H1 (cell line): ENCODE measurements at regions not wholly inside any gene's neighbourhood (a gene's known extent, or its start where the extent isn't known, plus 50 kb on each side); places are given as distances from the start of the nearest gene placed in this dataset.

ENCODE experiments used
- CTCF ChIA-PET: fragments of 300-600 bp; sonication (Branson Sonifier 250); formaldehyde crosslinking; loops from one replicate; lab custom pipeline; 2021; ENCODE audit not compliant: partially characterized antibody; lab: Charles Lee
- POLR2A ChIA-PET: fragments of 300-600 bp; sonication (Branson Sonifier 250); formaldehyde crosslinking; loops from one replicate; lab custom pipeline; 2021; ENCODE audit warnings: inconsistent platforms; ENCODE audit not compliant: partially characterized antibody; lab: Charles Lee
- DNase-seq, 2 experiments: peaks; one replicate each; pipeline versions ENCODE4 v3.0.0 to v3.0.0-alpha.2; 2010 to 2022; ENCODE audit warnings: low spot score in 2 of 2, low read depth in 1 of 2, mixed read lengths in 1 of 2
- FAIRE-seq: peaks from 2 replicates; lab custom pipeline; 2011; peaks lifted over from hg19 to GRCh38; lab: Jason Lieb, UNC
- H2AFZ ChIP-seq: 2 replicates; pipeline ENCODE4 v1.8.1; 2012; ENCODE audit warnings: low read length, inconsistent platforms
- H2AK5ac ChIP-seq: 2 replicates; pipeline ENCODE4 v1.6.1; 2013; ENCODE audit warnings: low read depth, low read length
- H2BK120ac ChIP-seq: replicated peaks from 2 replicates; pipeline ENCODE3; 2013; ENCODE audit warnings: low read depth, low read length, inconsistent platforms
- H2BK12ac ChIP-seq: 2 replicates; pipeline ENCODE4 v1.6.1; 2013; ENCODE audit warnings: low read depth, low read length
- H2BK15ac ChIP-seq: 2 replicates; pipeline ENCODE4 v1.6.1; 2013; ENCODE audit warnings: low read length
- H2BK20ac ChIP-seq: 2 replicates; pipeline ENCODE4 v1.6.1; 2013; ENCODE audit warnings: low read length
- H2BK5ac ChIP-seq: 2 replicates; pipeline ENCODE4 v1.6.1; 2013; ENCODE audit warnings: low read depth, low read length
- H3K14ac ChIP-seq: 2 replicates; pipeline ENCODE4 v1.6.1; 2013; ENCODE audit warnings: inconsistent platforms; ENCODE audit not compliant: insufficient read length
- H3K18ac ChIP-seq: 2 replicates; pipeline ENCODE4 v1.6.1; 2013; ENCODE audit warnings: low read length; ENCODE audit errors: extremely low read depth
- H3K23ac ChIP-seq: 2 replicates; pipeline ENCODE4 v1.6.1; 2013; ENCODE audit warnings: inconsistent platforms; ENCODE audit not compliant: insufficient read length
- H3K23me2 ChIP-seq: 2 replicates; pipeline ENCODE4 v1.6.1; 2013; ENCODE audit warnings: low read depth, low read length
- H3K27ac ChIP-seq: 2 replicates; pipeline ENCODE4 v1.6.1; 2011; ENCODE audit warnings: low read depth, low read length, inconsistent platforms
- H3K27me3 ChIP-seq, 4 experiments: replicated peaks in 1 of 4; 1 replicate in 1 of 4; 2 replicates in 3 of 4; pipeline versions ENCODE4 v1.6.1 to v1.8.1; 2011 to 2013; ENCODE audit warnings: low read length in 3 of 4, mild to moderate bottlenecking in 3 of 4, inconsistent platforms in 2 of 4, mixed read lengths in 2 of 4, moderate library complexity in 1 of 4; ENCODE audit not compliant: control insufficient read depth in 3 of 4, insufficient read depth in 3 of 4; ENCODE audit errors: extremely low read depth in 1 of 4
- H3K36me3 ChIP-seq, 4 experiments: 2 replicates each; pipeline versions ENCODE4 v1.6.1 to v1.8.1; 2011 to 2013; ENCODE audit warnings: mild to moderate bottlenecking in 4 of 4, low read length in 3 of 4, moderate library complexity in 2 of 4, control low read depth in 1 of 4, inconsistent platforms in 1 of 4; ENCODE audit not compliant: insufficient read depth in 4 of 4, control insufficient read depth in 2 of 4
- H3K4ac ChIP-seq: replicated peaks from 2 replicates; pipeline ENCODE3; 2013; ENCODE audit warnings: low read length, low read depth, mixed read lengths, inconsistent platforms; ENCODE audit not compliant: insufficient read length
- H3K4me1 ChIP-seq, 4 experiments: replicated peaks in 1 of 4; 1 replicate in 1 of 4; 2 replicates in 3 of 4; pipeline versions ENCODE4 v1.6.1 to v1.8.1; 2011 to 2013; ENCODE audit warnings: low read length in 3 of 4, inconsistent platforms in 2 of 4, mixed read lengths in 1 of 4; ENCODE audit not compliant: insufficient read depth in 4 of 4, control insufficient read depth in 3 of 4
- H3K4me2 ChIP-seq, 2 experiments: 2 replicates each; pipeline versions ENCODE4 v1.6.1 to v1.8.1; 2011 to 2013; ENCODE audit warnings: low read depth in 2 of 2, low read length in 2 of 2, control low read depth in 1 of 2, inconsistent platforms in 1 of 2, mild to moderate bottlenecking in 1 of 2; ENCODE audit not compliant: insufficient read depth in 1 of 2
- H3K4me3 ChIP-seq, 4 experiments: fragments of 200-600, 300-600 bp in 1 of 4; sonication (generic), shearing (Covaris generic), sonication (Bioruptor Twin) in 1 of 4; 2 replicates each; pipeline versions ENCODE4 v1.5.1 to v1.8.1; 2011 to 2016; ENCODE audit warnings: low read length in 4 of 4, low read depth in 3 of 4, control low read depth in 2 of 4, inconsistent platforms in 2 of 4, mild to moderate bottlenecking in 2 of 4, mixed read lengths in 1 of 4, moderate library complexity in 1 of 4; ENCODE audit not compliant: insufficient read depth in 2 of 4; ENCODE audit errors: extremely low read depth in 1 of 4
- H3K56ac ChIP-seq: replicated peaks from 2 replicates; pipeline ENCODE3; 2013; ENCODE audit warnings: low read depth, mild to moderate bottlenecking, mixed read lengths, low read length, inconsistent platforms; ENCODE audit not compliant: insufficient read length
- H3K79me1 ChIP-seq: 2 replicates; pipeline ENCODE4 v1.6.1; 2013; ENCODE audit warnings: low read depth, low read length, control low read depth
- H3K79me2 ChIP-seq, 2 experiments: 2 replicates each; pipeline versions ENCODE4 v1.6.1 to v1.8.1; 2012 to 2013; ENCODE audit warnings: low read length in 2 of 2, mild to moderate bottlenecking in 2 of 2, inconsistent platforms in 1 of 2; ENCODE audit not compliant: insufficient read depth in 2 of 2, control insufficient read depth in 1 of 2
- H3K9ac ChIP-seq, 4 experiments: replicated peaks in 1 of 4; 1 replicate in 1 of 4; 2 replicates in 3 of 4; pipeline versions ENCODE4 v1.6.1 to v1.8.1; 2011 to 2013; ENCODE audit warnings: low read depth in 3 of 4, low read length in 3 of 4, control low read depth in 2 of 4, mild to moderate bottlenecking in 2 of 4, moderate library complexity in 2 of 4, inconsistent platforms in 1 of 4; ENCODE audit errors: extremely low read depth in 1 of 4
- H3K9me3 ChIP-seq, 2 experiments: 2 replicates each; pipeline versions ENCODE4 v1.6.1 to v1.8.1; 2012 to 2013; ENCODE audit warnings: mild to moderate bottlenecking in 2 of 2, moderate library complexity in 2 of 2, control low read depth in 1 of 2, inconsistent platforms in 1 of 2, low read depth in 1 of 2, low read length in 1 of 2, mixed read lengths in 1 of 2; ENCODE audit not compliant: insufficient read depth in 2 of 2
- H4K20me1 ChIP-seq, 2 experiments: replicated peaks in 1 of 2; 2 replicates each; pipeline versions ENCODE3 to v1.8.1; 2011 to 2013; ENCODE audit warnings: inconsistent platforms in 2 of 2, low read length in 2 of 2, mild to moderate bottlenecking in 1 of 2; ENCODE audit not compliant: insufficient read depth in 2 of 2, control insufficient read depth in 1 of 2
- H4K5ac ChIP-seq: 2 replicates; pipeline ENCODE4 v1.6.1; 2013; ENCODE audit warnings: low read length, low read depth, mixed read lengths, inconsistent platforms; ENCODE audit not compliant: insufficient read length
- H4K8ac ChIP-seq: 2 replicates; pipeline ENCODE4 v1.8.0; 2013; ENCODE audit warnings: mild to moderate bottlenecking, moderate library complexity, low read length, inconsistent platforms; ENCODE audit not compliant: insufficient read depth; ENCODE audit errors: extremely low read depth
- H4K91ac ChIP-seq: replicated peaks from 2 replicates; pipeline ENCODE3; 2013; ENCODE audit warnings: low read length, mixed read lengths, inconsistent platforms; ENCODE audit not compliant: insufficient read length
- EZH2 ChIP-seq: fragments of 200-600 bp; sonication (generic); IDR thresholded peaks from 2 replicates; pipeline ENCODE4 v1.7.1; 2012; ENCODE audit warnings: low read depth, mild to moderate bottlenecking, moderate library complexity, low read length, inconsistent platforms; ENCODE audit not compliant: severe bottlenecking
- HDAC6 ChIP-seq: IDR thresholded peaks from one replicate; pipeline ENCODE4 v1.7.1; 2012; ENCODE audit warnings: low read depth, mild to moderate bottlenecking, inconsistent platforms, low read length, moderate library complexity
- JUN ChIP-seq: IDR thresholded peaks from 2 replicates; pipeline ENCODE4 v1.6.1; 2011; ENCODE audit warnings: low read depth, mild to moderate bottlenecking, improper control_type of control experiment, low read length
- JUND ChIP-seq: IDR thresholded peaks from 2 replicates; pipeline ENCODE4 v1.6.1; 2011; ENCODE audit warnings: mild to moderate bottlenecking, improper control_type of control experiment, low read length
- RAD21 ChIP-seq, 2 experiments: IDR thresholded peaks in 1 of 2; conservative IDR thresholded peaks in 1 of 2; 2 replicates each; pipeline ENCODE4 v1.6.1; 2011; ENCODE audit warnings: low read depth in 2 of 2, low read length in 2 of 2, improper control_type of control experiment in 1 of 2, inconsistent platforms in 1 of 2, mild to moderate bottlenecking in 1 of 2, moderate library complexity in 1 of 2
- RBBP5 ChIP-seq: IDR thresholded peaks from 2 replicates; pipeline ENCODE4 v1.7.1; 2012; ENCODE audit warnings: low read depth, mild to moderate bottlenecking, inconsistent platforms, low read length, moderate library complexity, borderline replicate concordance
- TAF1 ChIP-seq: IDR thresholded peaks from 2 replicates; pipeline ENCODE4 v1.6.1; 2011; ENCODE audit warnings: mild to moderate bottlenecking, low read depth, low read length
- TCF12 ChIP-seq: IDR thresholded peaks from 2 replicates; pipeline ENCODE4 v1.6.1; 2011; ENCODE audit warnings: low read depth, mild to moderate bottlenecking, low read length
- WGBS, 2 experiments: shearing (Covaris generic) in 1 of 2; methylation state at CpG; one replicate each; pipeline versions ENCODE4 v1.1.6 to v1.1.7; 2013 to 2015; ENCODE audit warnings: low lambda C conversion rate in 2 of 2, mixed read lengths in 2 of 2, inconsistent platforms in 1 of 2, low coverage in 1 of 2, missing lambda C conversion rate in 1 of 2; ENCODE audit not compliant: insufficient replicate concordance in 2 of 2, insufficient coverage in 1 of 2, insufficient read length in 1 of 2; ENCODE audit errors: extremely low coverage in 1 of 2, missing lambda C conversion rate in 1 of 2; 5-methylcytosine and 5-hydroxymethylcytosine counted together

- Histone ChIP-seq H3K18ac (no peak overlapping the region), H2AFZ (no peak overlapping the region), H3K27me3 (no peaks in the 10 kb centered on the region; a peak in 1 of 7 replicates), H3K27ac (no peak overlapping the region), H4K20me1 (no peaks in the 10 kb centered on the region), H3K79me2 (no peaks in the 10 kb centered on the region), H2BK120ac (no peak overlapping the region), H3K56ac (no peak overlapping the region), H4K5ac (no peak overlapping the region), H3K9me3 (no peaks in the 10 kb centered on the region), H4K91ac (no peak overlapping the region), H3K4me2 (no peak overlapping the region), H3K36me3 (no peaks in the 10 kb centered on the region), H3K4me3 (no peak overlapping the region), H2BK12ac (0 out of 2 replicates have a peak overlapping the region, but pooled peaks have one; percentile 19), H3K4me1 (peaks cover 0 to 3% (median under 1%) of the 10 kb centered on the region in 4 experiments; a peak in 3 of 7 replicates), H3K4ac (no peak overlapping the region), H2BK5ac (no peak overlapping the region), H3K14ac (no peak overlapping the region), H3K79me1 (no peaks in the 10 kb centered on the region), H4K8ac (no peak overlapping the region; the same call in 1 of the 2 replicates), H2BK15ac (peak overlapping the region; percentile 75; the same call in 1 of the 2 replicates), H3K23ac (no peak overlapping the region), H2AK5ac (no peak overlapping the region), H3K23me2 (no peaks in the 10 kb centered on the region), H2BK20ac (0 out of 2 replicates have a peak overlapping the region, but pooled peaks have one; percentile 72), H3K9ac (no peak overlapping the region)
- DNase-seq (no peak), FAIRE-seq (no peak)
- TF ChIP-seq JUN (no peak), RAD21 (IDR thresholded peaks at IDR 0.05 in 1 of 2, conservative IDR thresholded peaks at IDR 0.05 in 1 of 2; ENCODE audit: low read depth in 2 of 2, low read length in 2 of 2) (no peak), HDAC6 (no peak), JUND (no peak), TAF1 (no peak), RBBP5 (no peak), EZH2 (no peak), TCF12 (no peak)
- POLR2A ChIA-PET, result no interaction called here
- WGBS, 2 experiments, result 95% methylated on average over 2 of the region's 2 CpGs; no CpG with 5 or more reads in 1 of the 2 experiments
- CTCF ChIA-PET, result interaction anchor here (0.6 to 1.2 kb wide), 2 partner anchors 66 to 126 kb away, joined by 3 read pairs; no protein-coding TSS in a partner anchor
Measured at GRCh38 chr1:29939079-29939478, 702.8 kb downstream of the PTPRU start.
